CD4-positive, alpha-beta T cell treated with Interleukin-1 beta for 1 hour (primary cell): ENCODE measurements at regions not wholly inside any gene's neighbourhood (a gene's known extent, or its start where the extent isn't known, plus 50 kb on each side); places are given as distances from the start of the nearest gene placed in this dataset.
"Not testable (repeated sequence)": the region's sequence is repeated elsewhere in the genome, so short reads cannot be mapped to it uniquely, and the experiment has no call there.

Source experiments
- DNase-seq, 2 donors: peaks; one replicate each; pipeline ENCODE4 v3.0.0-alpha.2; 2020 to 2022

- peak; percentile 35 to 44 for DNase-seq
These were observed 451.1 kb upstream of the KCNMB2 start for GRCh38 chr3:178084938-178085816.

GRCh38 chr3:178085817-178086123, 450.5 kb upstream of the KCNMB2 start:
- DNase-seq = no peak

- no peak for DNase-seq
These were observed 450.0 kb upstream of the KCNMB2 start for GRCh38 chr3:178086144-178086825.

GRCh38 chr3:178087376-178087775, 448.9 kb upstream of the KCNMB2 start:
- DNase-seq = no peak

- no peak for DNase-seq
These were observed 447.3 kb upstream of the KCNMB2 start for GRCh38 chr3:178088963-178089362.

GRCh38 chr3:178090899-178091298, 445.3 kb upstream of the KCNMB2 start:
- no peak for DNase-seq

GRCh38 chr3:178095522-178095921, 440.7 kb upstream of the KCNMB2 start:
- DNase-seq = no peak

- DNase-seq = no peak
These were observed 439.3 kb upstream of the KCNMB2 start for GRCh38 chr3:178096955-178097354.

- no peak for DNase-seq
These were observed 438.7 kb upstream of the KCNMB2 start for GRCh38 chr3:178097576-178097975.

- no peak for DNase-seq
These were observed 437.0 kb upstream of the KCNMB2 start for GRCh38 chr3:178099274-178099673.

GRCh38 chr3:178099862-178100261, 436.4 kb upstream of the KCNMB2 start:
- DNase-seq = no peak

GRCh38 chr3:178100908-178101307, 435.3 kb upstream of the KCNMB2 start:
- DNase-seq = no peak

GRCh38 chr3:178103140-178103539, 433.1 kb upstream of the KCNMB2 start:
- no peak for DNase-seq

GRCh38 chr3:178107804-178108203, 428.4 kb upstream of the KCNMB2 start:
- no peak for DNase-seq

- no peak for DNase-seq
These were observed 426.5 kb upstream of the KCNMB2 start for GRCh38 chr3:178109691-178110090.

GRCh38 chr3:178112134-178112533, 424.1 kb upstream of the KCNMB2 start:
- no peak for DNase-seq

- DNase-seq = not testable (repeated sequence)
These were observed 423.7 kb upstream of the KCNMB2 start for GRCh38 chr3:178112552-178112951.

- DNase-seq = no peak
These were observed 418.6 kb upstream of the KCNMB2 start for GRCh38 chr3:178117641-178118040.

GRCh38 chr3:178119608-178120295, 416.5 kb upstream of the KCNMB2 start:
- DNase-seq = not testable (repeated sequence)

GRCh38 chr3:178120367-178120766, 415.9 kb upstream of the KCNMB2 start:
- no peak for DNase-seq

- no peak for DNase-seq
These were observed 409.6 kb upstream of the KCNMB2 start for GRCh38 chr3:178126686-178127085.

- DNase-seq = no peak
These were observed 409.0 kb upstream of the KCNMB2 start for GRCh38 chr3:178127221-178127620.

- no peak for DNase-seq
These were observed 407.1 kb upstream of the KCNMB2 start for GRCh38 chr3:178129109-178129508.

- DNase-seq = no peak
These were observed 404.4 kb upstream of the KCNMB2 start for GRCh38 chr3:178131801-178132200.
